GM13977 (cell line): ENCODE measurements at regions not wholly inside any gene's neighbourhood (a gene's known extent, or its start where the extent isn't known, plus 50 kb on each side); places are given as distances from the start of the nearest gene placed in this dataset.

ENCODE experiments used
- DNase-seq: peaks from one replicate; pipeline ENCODE4 v3.0.0; 2012; ENCODE audit warnings: low spot score
- in situ Hi-C: fragments of 300-500 bp; cut with MboI; formaldehyde crosslinking; loops from one replicate; pipeline ENCODE4 v1.12.0; 2022; ENCODE audit warnings: low sequenced_read_pairs, low pct_unique_long_range_greater_than_20kb, mixed read lengths, inconsistent platforms; ENCODE audit not compliant: unreplicated experiment
- TF ChIP-seq, protein P1 (sequence below): IDR thresholded peaks from 2 replicates; pipeline ENCODE4 v1.5.1; 2012; ENCODE audit warnings: mild to moderate bottlenecking, control low read depth; ENCODE audit not compliant: insufficient read depth; ENCODE audit errors: extremely low read depth, missing control alignments

DNA sequence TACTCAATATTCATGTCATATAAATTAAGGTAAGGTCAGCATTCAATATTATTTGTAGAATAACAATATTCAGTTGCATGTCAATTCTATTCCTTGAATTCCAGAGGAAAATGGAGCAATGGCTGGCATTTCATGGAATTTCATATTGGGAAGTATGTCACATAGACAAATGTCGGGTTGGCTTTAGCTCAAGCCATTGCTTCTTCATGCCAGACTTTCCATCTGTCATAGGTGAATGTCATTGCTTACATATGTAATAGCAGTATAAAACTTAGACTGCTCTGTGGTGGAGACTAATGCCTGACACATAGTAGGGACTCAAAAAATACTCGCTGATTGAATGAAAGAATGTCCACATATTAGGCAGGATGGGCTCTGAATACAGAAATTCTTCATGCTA lies 509.6 kb upstream of the CHORDC1 start:
- in situ Hi-C loops = no loop called here
- TF ChIP-seq, protein P1, sequence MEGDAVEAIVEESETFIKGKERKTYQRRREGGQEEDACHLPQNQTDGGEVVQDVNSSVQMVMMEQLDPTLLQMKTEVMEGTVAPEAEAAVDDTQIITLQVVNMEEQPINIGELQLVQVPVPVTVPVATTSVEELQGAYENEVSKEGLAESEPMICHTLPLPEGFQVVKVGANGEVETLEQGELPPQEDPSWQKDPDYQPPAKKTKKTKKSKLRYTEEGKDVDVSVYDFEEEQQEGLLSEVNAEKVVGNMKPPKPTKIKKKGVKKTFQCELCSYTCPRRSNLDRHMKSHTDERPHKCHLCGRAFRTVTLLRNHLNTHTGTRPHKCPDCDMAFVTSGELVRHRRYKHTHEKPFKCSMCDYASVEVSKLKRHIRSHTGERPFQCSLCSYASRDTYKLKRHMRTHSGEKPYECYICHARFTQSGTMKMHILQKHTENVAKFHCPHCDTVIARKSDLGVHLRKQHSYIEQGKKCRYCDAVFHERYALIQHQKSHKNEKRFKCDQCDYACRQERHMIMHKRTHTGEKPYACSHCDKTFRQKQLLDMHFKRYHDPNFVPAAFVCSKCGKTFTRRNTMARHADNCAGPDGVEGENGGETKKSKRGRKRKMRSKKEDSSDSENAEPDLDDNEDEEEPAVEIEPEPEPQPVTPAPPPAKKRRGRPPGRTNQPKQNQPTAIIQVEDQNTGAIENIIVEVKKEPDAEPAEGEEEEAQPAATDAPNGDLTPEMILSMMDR = no peak
- no peak for DNase-seq

DNA sequence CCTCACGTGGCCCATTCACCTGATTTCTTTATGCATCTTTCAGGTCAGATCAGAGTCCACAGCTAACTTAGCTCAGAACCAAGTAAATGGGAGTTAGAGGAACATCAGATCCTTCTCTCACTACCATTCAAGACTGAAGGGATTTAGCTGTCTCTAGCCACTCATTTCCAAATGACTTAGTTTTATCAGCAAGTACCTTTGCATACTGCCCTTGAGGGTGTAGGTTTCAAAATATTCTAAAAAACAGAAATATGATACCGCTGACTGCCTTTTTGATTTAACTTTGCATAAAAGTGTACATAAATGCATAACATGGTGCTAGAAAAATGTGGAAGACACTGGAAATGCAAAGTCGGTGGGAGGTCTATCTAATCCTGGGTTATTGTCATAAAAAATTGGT lies 500.6 kb upstream of the CHORDC1 start:
- DNase-seq = no peak
- in situ Hi-C loops = no loop called here
- TF ChIP-seq, protein P1 = no peak

DNA sequence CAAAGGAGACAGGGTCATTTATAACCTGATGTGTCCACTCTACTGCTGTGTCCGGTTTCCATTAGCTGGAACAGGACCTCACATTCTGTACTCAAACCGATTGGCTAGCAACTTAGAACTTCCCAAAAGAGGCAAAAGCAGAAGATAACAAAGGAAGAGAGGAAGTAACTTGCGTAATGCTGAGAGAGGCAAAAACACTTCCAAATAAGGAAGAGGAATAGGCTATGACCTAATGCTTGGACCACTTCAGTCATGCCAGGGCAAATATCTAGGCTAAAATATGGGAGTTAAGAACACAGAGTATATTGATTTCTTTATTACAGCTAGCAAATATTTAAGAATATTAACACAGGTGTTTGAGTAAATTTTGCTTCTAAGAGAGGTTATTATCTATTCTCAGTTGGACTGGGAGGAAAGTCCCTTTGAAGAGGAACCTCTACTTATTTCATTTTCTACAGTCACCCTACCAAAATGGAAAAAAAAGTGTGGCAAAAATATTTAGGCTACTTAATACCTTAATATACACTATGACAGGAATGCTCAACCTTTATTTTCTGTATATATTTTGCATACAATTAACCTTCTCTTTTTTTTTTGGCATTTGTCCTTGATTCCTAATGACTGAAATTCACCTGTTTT lies 499.8 kb upstream of the CHORDC1 start:
- DNase-seq = no peak
- in situ Hi-C loops = no loop called here
- TF ChIP-seq, protein P1 = no peak

DNA sequence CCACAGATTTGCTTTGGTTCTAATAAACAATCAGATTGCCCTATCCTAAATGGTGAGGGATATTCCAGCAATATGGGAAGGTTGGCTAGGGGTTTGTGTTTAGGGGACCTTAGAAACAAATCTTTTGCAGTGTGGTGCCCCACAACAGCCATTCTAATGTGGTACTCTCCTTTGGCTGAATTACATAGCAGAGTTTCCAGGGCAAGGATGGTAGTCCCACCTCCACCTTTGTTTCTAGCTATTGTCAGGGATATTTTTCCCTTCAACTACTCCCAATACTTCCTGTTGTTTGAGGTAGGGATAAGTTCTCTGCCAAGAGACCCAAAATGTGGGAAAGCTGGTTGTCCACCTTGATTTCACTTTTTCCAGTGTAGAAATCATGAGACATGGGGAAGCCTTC lies 494.7 kb upstream of the CHORDC1 start:
- DNase-seq = no peak
- in situ Hi-C loops = no loop called here
- TF ChIP-seq, protein P1 = no peak

DNA sequence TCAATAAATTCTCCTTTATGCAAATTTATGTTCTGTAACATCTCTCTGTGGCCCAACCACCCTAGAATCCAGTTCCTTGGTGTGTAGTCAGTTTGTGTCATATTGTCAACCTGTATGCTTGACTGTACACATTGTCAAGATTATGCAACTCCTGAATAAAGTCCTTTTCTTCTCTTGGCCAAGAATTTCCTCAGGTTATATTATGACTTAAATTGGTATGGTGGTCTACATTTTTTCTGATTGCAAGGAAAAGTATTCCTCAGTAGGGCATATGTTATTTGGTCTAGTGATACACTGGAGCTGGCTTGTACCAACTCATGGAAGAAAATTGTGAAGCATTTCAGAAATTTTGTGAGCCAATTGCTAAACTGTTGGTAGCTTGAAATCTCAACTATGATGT lies 482.8 kb upstream of the CHORDC1 start:
- in situ Hi-C loops = no loop called here
- TF ChIP-seq, protein P1 = no peak

DNA sequence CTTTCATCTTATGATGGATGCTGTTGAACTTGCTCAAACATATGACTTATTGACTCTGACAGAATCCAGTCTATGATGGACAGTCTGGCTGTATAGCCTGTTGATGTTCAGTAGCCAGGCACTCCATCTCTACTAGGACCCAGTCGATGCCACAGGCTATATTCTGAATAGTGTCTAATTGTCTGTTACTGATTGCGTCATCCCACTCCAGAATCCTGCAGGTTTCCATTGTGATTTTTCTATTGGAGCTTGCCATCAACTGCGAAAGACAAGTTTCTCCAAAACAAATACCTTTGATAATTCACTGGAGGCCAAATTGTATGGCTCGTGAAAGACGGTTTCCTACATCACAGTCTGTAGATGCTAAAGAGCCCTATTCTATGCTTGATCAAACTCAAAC lies 481.7 kb upstream of the CHORDC1 start:
- in situ Hi-C loops = no loop called here
- TF ChIP-seq, protein P1 = no peak
- DNase-seq = no peak

More for the DNA sequence above, 482.8 kb upstream of the CHORDC1 start:
- DNase-seq = no peak
